ENCODE measurements at regions not wholly inside any gene's neighbourhood (a gene's known extent, or its start where the extent isn't known, plus 50 kb on each side); places are given as distances from the start of the nearest gene placed in this dataset.

DNA sequence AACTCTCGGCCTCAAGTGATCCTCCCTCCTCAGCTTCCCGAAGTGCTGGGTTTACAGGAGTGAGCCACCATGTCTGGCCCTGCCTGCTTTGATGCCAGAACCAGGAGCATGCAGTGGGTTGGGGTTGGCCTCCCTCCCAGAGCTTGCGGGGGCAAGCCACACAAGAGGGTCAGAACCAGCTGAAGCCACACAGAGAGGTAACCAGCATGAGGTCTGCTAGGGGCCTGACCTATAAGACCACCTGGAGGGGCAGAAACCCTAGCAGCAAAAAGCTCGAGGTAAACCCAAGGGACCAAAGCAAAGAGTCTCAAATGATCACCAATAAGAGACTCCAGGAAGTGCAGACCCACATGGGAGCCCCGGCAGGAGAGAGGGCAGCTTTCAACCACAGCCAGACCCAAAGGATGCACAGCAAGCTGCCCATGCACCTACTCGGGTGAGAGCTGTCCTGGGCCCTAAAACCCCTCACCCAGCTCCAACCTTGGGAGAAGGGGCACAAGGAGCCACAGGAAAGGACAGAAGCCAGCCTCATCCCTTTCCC is 81.2 kb downstream of the TOMM20 start:
- TF ChIP-seq, protein P1, sequence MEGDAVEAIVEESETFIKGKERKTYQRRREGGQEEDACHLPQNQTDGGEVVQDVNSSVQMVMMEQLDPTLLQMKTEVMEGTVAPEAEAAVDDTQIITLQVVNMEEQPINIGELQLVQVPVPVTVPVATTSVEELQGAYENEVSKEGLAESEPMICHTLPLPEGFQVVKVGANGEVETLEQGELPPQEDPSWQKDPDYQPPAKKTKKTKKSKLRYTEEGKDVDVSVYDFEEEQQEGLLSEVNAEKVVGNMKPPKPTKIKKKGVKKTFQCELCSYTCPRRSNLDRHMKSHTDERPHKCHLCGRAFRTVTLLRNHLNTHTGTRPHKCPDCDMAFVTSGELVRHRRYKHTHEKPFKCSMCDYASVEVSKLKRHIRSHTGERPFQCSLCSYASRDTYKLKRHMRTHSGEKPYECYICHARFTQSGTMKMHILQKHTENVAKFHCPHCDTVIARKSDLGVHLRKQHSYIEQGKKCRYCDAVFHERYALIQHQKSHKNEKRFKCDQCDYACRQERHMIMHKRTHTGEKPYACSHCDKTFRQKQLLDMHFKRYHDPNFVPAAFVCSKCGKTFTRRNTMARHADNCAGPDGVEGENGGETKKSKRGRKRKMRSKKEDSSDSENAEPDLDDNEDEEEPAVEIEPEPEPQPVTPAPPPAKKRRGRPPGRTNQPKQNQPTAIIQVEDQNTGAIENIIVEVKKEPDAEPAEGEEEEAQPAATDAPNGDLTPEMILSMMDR (conservative IDR thresholded peaks at IDR 0.05) = no peak
- Mint-ChIP-seq H3K4me3 (no peak overlapping the region), H3K4me1 (peaks cover 16% of the 10 kb centered on the region), H3K27me3 (ENCODE audit: low read depth) (no peaks in the 10 kb centered on the region), H3K36me3 (ENCODE audit: low read depth) (no peaks in the 10 kb centered on the region), H3K27ac (ENCODE audit: unreplicated experiment) (no peak overlapping the region), H3K9me3 (peaks cover 2% of the 10 kb centered on the region)
- DNase-seq (ENCODE audit: low read depth, low spot score) = no peak

DNA sequence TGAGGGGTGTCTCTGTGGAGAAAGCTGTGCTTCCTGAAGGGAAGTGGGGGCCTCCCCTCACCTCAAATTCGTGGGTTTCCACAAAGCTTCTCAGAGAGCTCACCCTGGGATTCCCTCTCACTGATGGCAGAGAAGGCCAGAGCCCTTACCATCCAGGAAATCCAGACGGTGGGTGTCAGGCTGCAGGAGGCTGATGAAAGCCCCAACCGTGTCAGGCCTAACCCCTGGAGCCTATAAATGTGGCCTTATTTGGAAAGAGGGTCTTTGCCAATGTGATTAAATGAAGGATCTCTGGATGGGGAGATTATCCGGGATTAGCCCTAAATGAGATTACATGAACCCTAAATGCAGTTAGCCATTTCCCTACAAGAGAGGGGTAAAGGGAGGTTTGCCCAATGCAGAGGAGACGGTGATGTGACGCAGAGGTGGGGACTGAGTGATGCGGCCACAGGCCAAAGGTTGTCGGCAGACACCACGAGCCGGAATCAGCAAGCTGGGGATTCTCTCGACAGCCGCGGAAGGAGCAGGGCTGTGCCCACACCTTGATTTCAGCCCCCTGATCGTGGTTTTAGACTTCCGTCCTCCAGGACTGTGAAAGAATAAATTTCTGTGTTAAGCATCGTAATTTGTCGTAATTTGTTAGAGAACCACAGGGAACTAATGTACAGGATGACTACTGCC is 82.6 kb downstream of the TOMM20 start:
- Mint-ChIP-seq H3K4me3 (no peak overlapping the region), H3K27me3 (ENCODE audit: low read depth) (no peaks in the 10 kb centered on the region), H3K9me3 (peaks cover 2% of the 10 kb centered on the region), H3K27ac (ENCODE audit: unreplicated experiment) (no peak overlapping the region), H3K4me1 (peaks cover 9% of the 10 kb centered on the region), H3K36me3 (ENCODE audit: low read depth) (no peaks in the 10 kb centered on the region)
- DNase-seq (ENCODE audit: low read depth, low spot score) = no peak
- TF ChIP-seq, protein P1 (conservative IDR thresholded peaks at IDR 0.05) = no peak

DNA sequence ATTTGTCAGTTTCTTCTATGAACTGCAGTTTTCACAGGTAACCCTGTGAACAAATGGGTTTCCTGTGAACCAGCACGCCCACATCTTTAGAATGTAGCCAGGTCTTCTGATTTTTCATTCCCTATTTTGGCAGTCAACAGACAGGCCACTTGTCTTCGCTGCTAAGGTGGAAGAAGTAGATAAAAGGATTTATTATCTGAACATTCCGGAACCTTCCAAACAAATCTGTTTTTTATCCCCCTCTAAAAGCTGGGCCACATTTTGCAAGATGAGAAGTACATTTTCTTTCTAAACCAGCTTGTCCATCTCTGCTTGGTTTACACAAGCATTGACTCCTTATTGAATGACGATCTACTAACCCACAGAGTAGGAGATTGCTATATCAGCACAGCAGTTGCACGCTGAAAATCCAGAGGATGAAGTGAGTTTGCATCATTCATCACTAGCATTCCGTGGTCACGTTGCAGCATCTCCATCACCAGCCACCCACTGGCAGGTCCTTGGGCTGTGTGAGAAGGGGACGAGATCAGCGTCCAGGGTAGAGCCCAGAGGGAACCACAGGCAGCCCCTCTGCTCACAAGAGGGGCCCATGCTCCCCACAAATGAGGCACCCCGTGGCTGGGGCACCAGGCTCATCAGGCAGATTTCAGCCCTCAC is 83.5 kb downstream of the TOMM20 start:
- TF ChIP-seq, protein P1 (conservative IDR thresholded peaks at IDR 0.05) = no peak
- Mint-ChIP-seq H3K4me1 (peaks cover 7% of the 10 kb centered on the region), H3K9me3 (peaks cover 5% of the 10 kb centered on the region), H3K36me3 (ENCODE audit: low read depth) (no peaks in the 10 kb centered on the region), H3K27ac (ENCODE audit: unreplicated experiment) (no peak overlapping the region), H3K27me3 (ENCODE audit: low read depth) (no peaks in the 10 kb centered on the region), H3K4me3 (no peak overlapping the region)
- DNase-seq (ENCODE audit: low read depth, low spot score) = no peak

DNA sequence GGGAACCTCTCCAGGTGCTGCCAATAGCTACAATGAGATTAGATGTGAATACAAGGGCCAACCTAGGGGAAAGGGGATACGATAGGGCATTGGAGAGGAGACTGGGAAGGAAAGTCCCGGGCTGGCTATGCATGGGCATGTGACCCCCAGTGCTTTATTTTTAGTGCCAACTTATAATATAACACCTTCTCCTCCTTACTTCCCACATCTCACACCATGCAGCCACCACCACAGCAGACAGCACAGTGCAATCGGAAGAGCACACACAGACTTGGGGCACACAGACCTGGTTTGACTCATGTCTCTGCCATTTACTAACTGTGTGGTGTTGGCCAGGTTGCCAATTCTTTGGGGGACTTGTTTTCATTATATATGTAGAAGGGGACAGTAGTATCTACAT is 85.4 kb downstream of the TOMM20 start:
- Mint-ChIP-seq H3K4me3 (no peak overlapping the region), H3K4me1 (peaks cover 7% of the 10 kb centered on the region), H3K36me3 (ENCODE audit: low read depth) (peaks cover 5% of the 10 kb centered on the region), H3K27me3 (ENCODE audit: low read depth) (no peaks in the 10 kb centered on the region), H3K9me3 (peaks cover 13% of the 10 kb centered on the region), H3K27ac (ENCODE audit: unreplicated experiment) (no peak overlapping the region)
- TF ChIP-seq, protein P1 (conservative IDR thresholded peaks at IDR 0.05) = no peak
- DNase-seq (ENCODE audit: low read depth, low spot score) = no peak

DNA sequence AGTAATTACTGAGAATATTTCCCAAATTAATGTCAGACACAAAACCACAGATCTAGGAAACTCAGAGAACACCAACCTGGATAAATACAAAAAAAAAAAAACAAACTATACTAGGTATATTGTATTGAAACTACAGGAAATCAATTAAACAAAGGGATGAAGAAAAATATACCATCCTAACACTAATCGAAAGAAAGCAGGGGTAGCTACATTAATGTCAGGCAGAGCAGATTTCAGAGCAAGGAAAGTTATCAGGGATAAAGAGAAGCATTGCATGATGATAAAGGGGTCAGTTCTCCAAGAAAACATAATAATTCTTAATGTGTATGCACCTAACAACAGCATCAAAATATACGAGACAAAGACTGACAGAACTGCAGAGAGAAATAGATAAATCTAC is 89.9 kb downstream of the TOMM20 start:
- TF ChIP-seq, protein P1 (conservative IDR thresholded peaks at IDR 0.05) = no peak
- no peaks in the 10 kb centered on the region for H3K27me3 Mint-ChIP-seq (ENCODE audit: low read depth)
- no peaks in the 10 kb centered on the region for H3K4me1 Mint-ChIP-seq
- peaks cover 16% of the 10 kb centered on the region for H3K9me3 Mint-ChIP-seq
- no peak for DNase-seq (ENCODE audit: low read depth, low spot score)
- peaks cover 8% of the 10 kb centered on the region for H3K36me3 Mint-ChIP-seq (ENCODE audit: low read depth)
- no peak overlapping the region for H3K4me3 Mint-ChIP-seq
- no peak overlapping the region for H3K27ac Mint-ChIP-seq (ENCODE audit: unreplicated experiment)

Measured in neural crest cell (in vitro differentiated cells).